HG02943 (cell line): ENCODE measurements at regions not wholly inside any gene's neighbourhood (a gene's known extent, or its start where the extent isn't known, plus 50 kb on each side); places are given as distances from the start of the nearest gene placed in this dataset.

Source experiments
- ATAC-seq: cut with Tn5 transposase; IDR thresholded peaks from one replicate; pipeline ENCODE4 v1.9.1; 2021; ENCODE audit warnings: mild to moderate bottlenecking, low read depth, moderate library complexity; ENCODE audit not compliant: unreplicated experiment

- no peak for ATAC-seq
Measured at GRCh38 chr3:159627634-159628033, 361.0 kb upstream of the IL12A start.

DNA sequence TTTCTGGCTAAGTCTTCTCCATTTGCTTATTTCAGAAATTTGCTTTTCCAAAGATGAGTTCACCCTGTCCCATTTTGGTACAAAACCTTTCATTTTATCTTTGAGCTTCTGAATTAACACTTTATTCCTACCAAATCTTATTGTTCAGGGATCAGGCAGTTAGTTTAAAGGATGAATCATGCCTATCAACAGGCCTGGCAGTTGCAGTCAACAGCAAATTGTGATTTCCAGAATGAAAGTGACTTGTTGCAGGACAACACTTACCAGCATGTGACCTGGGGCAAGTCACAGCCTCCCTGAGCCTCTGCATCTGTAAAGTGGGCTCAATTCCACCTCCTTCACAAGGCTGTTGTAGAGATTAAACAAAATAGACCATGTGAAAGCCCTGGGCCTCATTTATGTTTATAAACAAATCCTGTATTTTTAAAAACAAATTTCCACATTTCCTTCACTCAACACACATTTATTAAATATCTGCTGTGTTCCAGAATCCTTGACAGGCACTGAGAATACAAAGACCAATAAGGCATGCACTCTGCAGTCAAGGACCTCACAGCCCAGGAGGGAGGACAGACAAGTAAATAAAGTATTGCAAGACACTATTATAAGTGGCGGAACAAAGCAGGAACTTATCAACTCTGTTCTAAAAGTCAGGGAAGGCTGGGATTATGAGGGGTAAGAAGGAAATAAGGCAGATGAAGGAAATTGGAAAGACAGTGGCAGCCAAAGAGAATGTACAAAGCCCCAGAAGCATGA, 359.1 kb upstream of the IL12A start:
- ATAC-seq: no peak

DNA sequence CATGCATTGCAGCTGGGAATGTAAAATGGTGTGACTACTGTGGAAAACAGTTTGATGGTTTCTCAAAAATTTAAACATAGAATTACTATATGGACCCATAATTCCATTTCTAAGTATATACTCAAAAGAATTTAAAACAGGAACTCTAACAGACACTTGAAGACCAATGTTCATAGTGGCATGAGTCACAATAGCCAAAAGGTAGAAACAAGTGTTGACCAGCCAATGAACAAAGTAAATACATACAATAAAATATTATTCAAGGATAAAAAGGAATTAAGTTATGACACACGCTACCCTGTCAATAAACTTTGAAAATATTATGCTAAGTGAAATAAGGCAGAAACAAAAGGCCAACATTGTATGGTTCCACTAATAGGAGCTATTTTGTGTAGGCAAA, 357.4 kb upstream of the IL12A start:
- ATAC-seq: no peak

DNA sequence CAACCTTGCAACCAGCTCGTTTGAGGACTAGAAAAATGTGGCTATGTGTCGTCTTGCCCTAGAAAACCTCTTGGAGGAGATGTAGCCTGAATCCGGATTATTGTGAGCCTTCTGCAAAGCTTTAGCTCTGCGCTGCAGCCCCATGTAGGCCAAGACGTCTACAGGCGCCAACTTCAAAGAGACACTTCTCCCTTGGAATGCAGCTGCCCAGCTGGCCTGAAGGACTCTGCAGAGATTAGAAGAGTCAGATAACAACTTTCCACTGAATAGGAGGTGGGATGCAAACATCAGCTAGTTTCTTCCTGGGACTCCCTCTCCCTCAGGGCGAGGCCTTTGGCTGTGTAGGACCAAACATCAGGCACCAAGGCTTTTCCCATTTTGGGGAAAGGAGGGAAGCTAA, 356.5 kb upstream of the IL12A start:
- ATAC-seq: no peak

- no peak for ATAC-seq
Measured at GRCh38 chr3:159632851-159633250, 355.8 kb upstream of the IL12A start.

GRCh38 chr3:159634483-159634882, 354.2 kb upstream of the IL12A start:
- no peak for ATAC-seq

DNA sequence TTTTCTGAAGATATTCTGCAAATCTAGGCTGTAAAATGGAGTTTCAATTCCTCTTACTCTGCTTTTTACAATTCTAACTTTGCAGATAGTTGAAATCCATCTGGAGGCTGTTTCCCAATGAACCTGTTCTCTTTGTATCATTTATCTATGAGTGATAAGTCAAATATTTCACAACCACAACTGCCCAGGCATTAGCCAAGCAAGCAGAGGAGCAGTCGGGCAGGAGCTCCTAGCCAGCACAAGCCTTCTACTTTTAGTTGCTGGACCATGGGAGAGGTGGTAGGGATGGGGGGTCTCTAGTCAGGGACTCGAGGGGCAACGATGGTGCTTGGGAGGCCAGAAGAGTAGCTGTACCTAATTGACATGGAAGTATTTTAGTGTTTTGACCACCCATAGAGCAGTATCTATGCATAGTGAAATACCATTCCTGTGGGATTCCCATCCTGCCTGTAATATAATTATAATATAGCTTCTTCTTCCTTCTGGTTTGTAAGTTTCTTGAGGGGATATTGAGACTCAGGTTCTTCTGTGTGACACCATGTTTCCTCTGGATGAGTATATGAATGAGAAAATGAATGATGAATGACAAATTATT, 353.5 kb upstream of the IL12A start:
- ATAC-seq: no peak

GRCh38 chr3:159637883-159638542, 350.6 kb upstream of the IL12A start:
- no peak for ATAC-seq

DNA sequence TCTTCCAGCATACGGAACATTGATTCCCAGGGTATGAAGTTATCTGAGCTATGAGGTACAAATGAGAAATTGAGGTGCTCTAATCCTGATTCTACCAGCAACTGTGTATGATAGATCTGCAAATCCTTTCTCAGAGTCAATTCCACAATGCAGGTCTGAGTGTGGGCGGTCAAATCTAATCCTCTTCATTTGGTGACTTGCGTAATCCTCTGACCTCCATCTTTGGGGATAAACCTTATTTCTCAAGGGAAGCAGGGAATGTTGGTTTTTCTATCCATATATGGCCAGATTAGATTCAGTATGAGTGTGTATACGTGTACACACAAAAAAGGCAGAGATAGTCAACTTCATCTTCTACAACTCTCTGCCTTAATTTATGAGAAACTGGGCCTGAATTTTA, 348.4 kb upstream of the IL12A start:
- no peak for ATAC-seq

DNA sequence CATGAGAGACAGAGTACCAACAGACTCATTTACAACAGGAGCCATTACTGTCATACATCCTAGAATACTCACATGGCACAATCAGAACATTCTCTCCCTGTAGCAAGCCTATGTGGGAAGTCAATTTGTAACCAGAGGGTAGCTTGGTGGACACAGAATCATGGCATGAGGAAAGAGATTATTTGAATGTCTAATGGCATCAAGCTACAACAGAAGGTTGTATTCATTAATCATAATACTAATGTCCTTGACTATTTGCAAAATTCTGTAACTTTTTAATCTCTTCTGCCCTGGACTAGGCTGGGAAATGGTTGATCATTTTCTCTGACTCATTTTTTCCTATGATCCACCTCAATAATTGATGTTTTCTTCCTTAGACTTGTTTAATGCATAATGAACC, 345.2 kb upstream of the IL12A start:
- no peak for ATAC-seq

DNA sequence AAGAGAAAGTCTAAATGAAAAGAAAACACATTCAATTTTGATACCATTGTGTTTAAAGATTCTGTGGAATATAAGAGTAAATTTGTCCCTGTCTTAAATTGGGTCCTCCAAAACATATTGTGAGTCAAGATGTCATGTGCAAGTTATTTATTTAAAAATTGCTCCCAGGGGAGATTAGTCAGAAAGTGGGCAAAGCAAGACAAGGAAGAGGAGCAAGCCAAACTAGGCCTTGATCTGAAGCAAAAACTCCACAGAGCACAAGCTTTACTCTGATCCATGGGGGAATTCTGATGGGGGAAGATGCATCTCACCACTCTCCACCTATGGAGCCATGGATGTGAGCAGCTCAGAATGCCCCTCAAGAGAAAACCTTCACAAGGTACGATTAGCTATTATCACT, 342.8 kb upstream of the IL12A start:
- ATAC-seq: no peak

DNA sequence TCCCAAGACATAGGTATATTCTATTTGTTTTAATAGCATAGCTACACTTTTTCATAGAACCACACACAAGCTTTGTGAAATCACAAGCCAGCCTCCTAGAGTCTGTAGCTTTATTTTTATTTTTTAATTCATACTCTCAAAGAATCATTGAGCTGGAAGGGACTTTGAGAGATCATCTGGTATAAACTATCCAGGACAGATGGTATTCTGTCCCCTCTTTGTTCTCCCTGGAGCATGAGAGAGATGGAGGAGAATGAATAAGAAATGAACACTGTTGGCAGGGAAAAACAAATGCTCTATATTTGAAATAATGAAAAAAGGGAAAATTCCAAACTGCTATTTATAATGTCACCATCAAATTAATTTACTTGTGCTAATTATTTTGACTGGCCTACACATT, 338.7 kb upstream of the IL12A start:
- ATAC-seq: no peak

- ATAC-seq: no peak
Measured at GRCh38 chr3:159650726-159651125, 337.9 kb upstream of the IL12A start.

DNA sequence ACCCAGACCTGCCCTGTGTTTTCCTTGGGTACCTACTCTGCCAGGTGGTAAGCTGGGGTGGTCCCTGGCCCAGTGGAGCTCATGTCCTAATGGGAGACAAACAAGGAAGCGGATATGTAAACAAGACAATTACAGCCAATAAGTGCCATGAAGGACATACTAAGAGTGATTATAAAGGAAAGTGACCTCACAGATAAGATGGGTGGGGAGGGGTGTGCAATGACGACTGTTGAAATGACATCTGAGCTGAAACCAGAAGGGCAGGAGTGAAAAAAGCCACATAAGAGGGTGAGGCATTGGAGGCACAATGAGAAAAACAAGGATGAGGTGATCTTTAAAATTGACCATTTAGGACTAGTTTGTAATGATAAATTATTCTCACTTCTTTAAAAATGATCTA, 336.2 kb upstream of the IL12A start:
- ATAC-seq: no peak

DNA sequence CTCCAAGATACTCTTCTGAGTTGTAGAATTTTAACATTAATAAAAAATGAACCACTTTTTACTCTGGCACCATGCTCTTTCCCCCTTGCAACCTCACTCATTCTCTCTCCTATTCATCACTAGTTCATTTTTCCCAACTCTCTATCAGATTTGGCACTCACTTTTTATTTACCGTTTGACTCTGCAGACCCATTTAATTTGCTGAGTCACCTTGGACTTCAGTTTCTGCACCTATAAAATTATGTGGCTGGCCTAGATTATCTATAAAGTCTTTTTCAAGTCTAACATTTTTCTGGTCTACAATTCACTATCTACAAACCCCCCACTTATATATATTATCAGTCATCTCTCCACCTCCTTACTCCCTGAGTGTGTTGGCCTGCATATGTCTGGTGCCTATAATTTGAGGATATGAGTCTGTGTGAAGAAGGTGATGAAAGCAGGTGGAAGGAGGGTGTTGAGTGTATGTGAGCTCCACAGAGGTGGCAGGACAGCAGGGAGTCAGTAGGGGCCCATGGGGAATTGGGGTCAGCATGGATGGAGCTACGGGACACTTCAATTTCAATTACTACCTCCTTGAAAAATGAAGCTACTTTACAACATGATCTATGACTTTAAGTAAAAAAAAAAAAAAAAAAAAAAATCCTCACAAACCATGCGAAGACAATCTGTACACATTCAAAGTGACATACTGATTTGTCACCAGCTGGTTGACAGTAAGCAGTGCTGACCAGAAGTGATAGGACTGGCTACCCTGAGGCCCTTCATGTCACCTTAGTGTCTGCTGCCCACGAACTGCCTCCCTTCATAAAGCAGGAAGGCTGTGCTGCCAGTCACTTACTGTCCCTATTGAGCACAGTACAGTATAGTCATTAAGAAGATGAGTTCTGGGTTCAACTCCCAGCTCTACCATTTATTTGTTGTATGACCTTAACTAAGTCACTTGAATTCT, 334.2 kb upstream of the IL12A start:
- no peak for ATAC-seq

- no peak for ATAC-seq
Measured at GRCh38 chr3:159655202-159655601, 333.4 kb upstream of the IL12A start.

GRCh38 chr3:159657176-159657575, 331.5 kb upstream of the IL12A start:
- ATAC-seq: no peak

- no peak for ATAC-seq
Measured at GRCh38 chr3:159657629-159658028, 331.0 kb upstream of the IL12A start.

DNA sequence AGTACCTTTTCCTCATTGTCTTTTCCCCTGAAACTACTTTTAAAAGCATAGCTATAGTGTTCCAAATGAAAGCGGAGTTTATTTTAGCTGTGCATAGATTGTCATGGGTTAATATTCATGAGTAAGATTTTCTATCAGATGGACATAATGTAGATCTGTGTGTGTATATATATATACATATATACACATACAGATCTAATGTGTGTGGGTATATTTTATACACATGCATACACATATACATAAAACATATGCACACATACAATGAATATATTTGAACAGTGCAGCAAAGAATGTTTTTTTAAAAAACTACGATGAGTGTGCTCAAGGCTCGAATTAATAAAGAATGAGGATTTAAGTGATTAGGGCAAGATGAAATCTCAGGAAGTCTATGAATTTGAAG, 328.3 kb upstream of the IL12A start:
- no peak for ATAC-seq

- no peak for ATAC-seq
Measured at GRCh38 chr3:159660901-159661300, 327.7 kb upstream of the IL12A start.

GRCh38 chr3:159662549-159662948, 326.1 kb upstream of the IL12A start:
- ATAC-seq: no peak
